RWPE1 (cell line): ENCODE measurements at regions not wholly inside any gene's neighbourhood (a gene's known extent, or its start where the extent isn't known, plus 50 kb on each side); places are given as distances from the start of the nearest gene placed in this dataset.

Source experiments
- CTCF ChIA-PET: fragments of 350-600 bp; sonication (Branson Sonifier 250); formaldehyde crosslinking; extraction: SDS; loops from one replicate; lab custom pipeline; 2021; lab: Yijun Ruan, JAX
- POLR2A ChIA-PET: fragments of 400-600 bp; formaldehyde crosslinking; extraction: SDS; loops from one replicate; lab custom pipeline; 2020; ENCODE audit warnings: antibody characterized with exemption; ENCODE audit not compliant: low non-redundant PET; lab: Yijun Ruan, JAX
- DNase-seq: peaks from one replicate; pipeline ENCODE4 v3.0.0; 2012; ENCODE audit warnings: low spot score
- H3K27ac ChIP-seq: fragments of 450-650 bp; 2 replicates; pipeline ENCODE4 v1.5.1; 2017
- TF ChIP-seq, protein P1 (sequence below): fragments of 450-650 bp; conservative IDR thresholded peaks from 2 replicates; pipeline ENCODE4 v1.5.1; 2017; ENCODE audit warnings: low read depth, mild to moderate bottlenecking

DNA sequence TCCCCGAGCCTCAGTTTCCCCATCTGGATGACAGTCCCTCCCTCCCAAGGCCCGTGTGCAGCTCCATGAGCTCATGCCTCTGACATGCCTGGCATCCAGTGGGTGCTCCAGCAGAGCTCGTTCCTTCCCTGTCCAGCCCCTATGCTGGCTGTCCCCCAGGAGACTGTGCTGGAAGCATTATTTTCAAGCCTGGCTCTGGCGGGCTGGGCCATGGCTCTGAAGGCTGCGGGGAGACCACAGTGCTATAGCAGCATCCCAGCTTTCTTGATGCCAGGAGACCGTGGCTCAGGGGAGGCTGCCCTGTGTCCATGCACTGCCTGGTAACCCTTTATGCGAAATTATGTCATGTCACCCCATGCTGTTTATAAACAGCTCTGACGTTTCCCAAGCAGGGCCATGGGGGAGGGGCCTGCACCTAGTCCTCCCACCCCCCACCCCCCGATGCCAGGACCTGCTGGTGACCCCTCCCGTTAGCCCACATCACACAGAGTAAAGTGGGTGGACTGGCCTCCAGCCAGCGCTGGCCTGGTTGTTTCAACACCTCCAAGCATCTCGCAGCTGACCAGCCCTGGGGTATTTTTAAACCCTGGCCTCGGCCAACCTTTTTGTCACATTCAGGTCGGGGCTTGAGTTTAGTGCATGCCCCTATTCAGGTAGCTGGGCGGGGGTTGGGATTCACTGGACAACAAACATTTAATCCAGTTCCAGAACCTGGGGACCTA, 105.9 kb upstream of the ZNF716 start:
- DNase-seq, result no peak
- ChIA-PET POLR2A (no interaction called here), CTCF (no interaction called here)
- TF ChIP-seq, protein P1, sequence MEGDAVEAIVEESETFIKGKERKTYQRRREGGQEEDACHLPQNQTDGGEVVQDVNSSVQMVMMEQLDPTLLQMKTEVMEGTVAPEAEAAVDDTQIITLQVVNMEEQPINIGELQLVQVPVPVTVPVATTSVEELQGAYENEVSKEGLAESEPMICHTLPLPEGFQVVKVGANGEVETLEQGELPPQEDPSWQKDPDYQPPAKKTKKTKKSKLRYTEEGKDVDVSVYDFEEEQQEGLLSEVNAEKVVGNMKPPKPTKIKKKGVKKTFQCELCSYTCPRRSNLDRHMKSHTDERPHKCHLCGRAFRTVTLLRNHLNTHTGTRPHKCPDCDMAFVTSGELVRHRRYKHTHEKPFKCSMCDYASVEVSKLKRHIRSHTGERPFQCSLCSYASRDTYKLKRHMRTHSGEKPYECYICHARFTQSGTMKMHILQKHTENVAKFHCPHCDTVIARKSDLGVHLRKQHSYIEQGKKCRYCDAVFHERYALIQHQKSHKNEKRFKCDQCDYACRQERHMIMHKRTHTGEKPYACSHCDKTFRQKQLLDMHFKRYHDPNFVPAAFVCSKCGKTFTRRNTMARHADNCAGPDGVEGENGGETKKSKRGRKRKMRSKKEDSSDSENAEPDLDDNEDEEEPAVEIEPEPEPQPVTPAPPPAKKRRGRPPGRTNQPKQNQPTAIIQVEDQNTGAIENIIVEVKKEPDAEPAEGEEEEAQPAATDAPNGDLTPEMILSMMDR, result no peak
- no peak overlapping the region for H3K27ac ChIP-seq

GRCh38 chr7:57344957-57345356, 105.0 kb upstream of the ZNF716 start:
- TF ChIP-seq, protein P1, result no peak
- ChIA-PET POLR2A (no interaction called here), CTCF (interaction anchor here (0.6 kb wide), 1 partner anchor 53 kb away, joined by 5 read pairs; no protein-coding TSS in a partner anchor)
- no peak for DNase-seq
- no peak overlapping the region for H3K27ac ChIP-seq

GRCh38 chr7:57348646-57349269, 101.2 kb upstream of the ZNF716 start:
- ChIA-PET CTCF (no interaction called here), POLR2A (no interaction called here)
- TF ChIP-seq, protein P1, result no peak
- H3K27ac ChIP-seq, result no peak overlapping the region
- no peak for DNase-seq

- ChIA-PET POLR2A (no interaction called here), CTCF (no interaction called here)
- H3K27ac ChIP-seq, result no peak overlapping the region
- no peak for DNase-seq
- TF ChIP-seq, protein P1, result no peak
Measured at GRCh38 chr7:57354195-57354594, 95.8 kb upstream of the ZNF716 start.

DNA sequence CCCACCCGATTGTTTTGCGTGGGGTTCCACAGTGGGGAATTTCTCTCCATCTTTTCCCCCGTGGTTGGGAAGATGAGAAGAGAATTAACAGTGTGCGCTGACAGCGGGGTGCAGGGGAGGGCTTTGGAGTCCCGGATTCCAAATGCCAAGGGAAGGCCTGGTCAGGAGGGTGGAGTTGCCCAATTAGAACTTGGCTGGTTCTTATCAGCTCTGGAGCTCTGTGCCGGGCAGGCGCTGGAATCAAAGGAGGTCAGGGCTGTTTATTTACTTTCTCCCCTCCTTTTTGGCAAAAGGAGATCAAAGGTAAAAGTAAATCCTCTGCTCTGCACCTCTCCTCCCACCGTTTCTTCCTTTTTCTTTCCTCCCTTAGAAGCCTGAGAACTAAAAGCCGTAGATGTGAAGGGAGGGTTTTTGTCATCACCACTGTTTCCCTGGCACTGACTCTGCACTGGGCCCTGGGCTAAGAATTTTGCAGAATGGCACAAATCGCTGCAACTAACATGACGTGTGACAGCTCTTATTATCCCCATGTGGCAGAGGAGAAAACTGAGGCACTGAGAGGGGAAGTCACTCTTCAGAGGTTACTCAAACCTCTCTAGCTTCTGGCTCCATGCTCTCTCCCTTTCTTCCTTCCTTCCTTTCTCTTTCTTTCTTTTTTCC, 95.2 kb upstream of the ZNF716 start:
- no peak for DNase-seq
- CTCF ChIA-PET, result no interaction called here
- H3K27ac ChIP-seq, result no peak overlapping the region
- TF ChIP-seq, protein P1, result no peak
- POLR2A ChIA-PET, result no interaction called here

- no peak for DNase-seq
- POLR2A ChIA-PET, result no interaction called here
- H3K27ac ChIP-seq, result no peak overlapping the region
- CTCF ChIA-PET, result interaction anchor here (0.6 kb wide), 1 partner anchor 56 kb away, joined by 4 read pairs; no protein-coding TSS in a partner anchor
- TF ChIP-seq, protein P1, result no peak
Measured at GRCh38 chr7:57361406-57361805, 88.6 kb upstream of the ZNF716 start.
